ENCODE measurements at regions not wholly inside any gene's neighbourhood (a gene's known extent, or its start where the extent isn't known, plus 50 kb on each side); places are given as distances from the start of the nearest gene placed in this dataset.

DNA sequence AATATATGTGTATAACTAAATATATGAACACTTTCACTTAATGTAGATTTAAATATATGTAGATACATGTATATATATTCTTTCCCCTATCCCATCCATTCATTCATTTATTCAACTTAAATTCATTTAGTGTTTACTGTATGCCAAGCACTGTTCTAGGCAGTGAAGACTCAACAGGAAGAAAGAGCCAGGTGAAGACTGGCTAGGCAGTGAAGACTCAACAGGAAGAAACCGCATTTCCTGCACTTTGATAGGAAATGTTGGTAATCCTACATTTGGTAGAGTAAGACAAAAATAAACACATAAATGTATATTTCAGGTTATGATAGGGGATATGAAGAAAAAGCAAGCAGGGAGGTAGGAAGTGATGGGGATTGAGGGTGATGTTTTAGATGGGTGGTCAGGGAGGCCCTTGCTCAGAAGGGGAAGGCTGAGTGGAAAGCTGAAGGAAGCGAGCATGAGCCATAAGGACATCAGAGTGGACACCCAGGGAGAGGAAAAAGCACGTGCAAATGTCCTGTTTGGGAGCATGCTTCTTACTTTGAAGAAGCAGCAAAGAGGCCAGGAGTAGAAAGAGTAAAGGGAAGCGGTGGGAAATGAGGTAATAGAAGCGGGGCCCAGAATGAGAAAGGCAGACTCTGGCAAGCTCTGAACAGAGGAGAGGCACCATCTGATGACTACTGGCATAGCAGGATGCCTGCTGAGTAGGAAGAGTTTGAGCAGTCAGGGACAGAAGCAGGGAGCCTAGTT lies 227.8 kb upstream of the MAP3K1 start:
- intact Hi-C loops (cut with DNase I): no loop called here
- H3K27me3 ChIP-seq (replicated peaks; ENCODE audit: insufficient read depth): no peaks in the 10 kb centered on the region
- 92% methylated on average over 5 of the region's 5 CpGs for WGBS
- no peaks in the 10 kb centered on the region for H3K36me3 ChIP-seq
- no peak for DNase-seq (ENCODE audit: low spot score)
- H3K9me3 ChIP-seq: no peaks in the 10 kb centered on the region
- H3K4me3 ChIP-seq: no peak overlapping the region
- H3K4me1 ChIP-seq (replicated peaks): no peaks in the 10 kb centered on the region
- no peak overlapping the region for H3K27ac ChIP-seq
- TF ChIP-seq, protein P1, sequence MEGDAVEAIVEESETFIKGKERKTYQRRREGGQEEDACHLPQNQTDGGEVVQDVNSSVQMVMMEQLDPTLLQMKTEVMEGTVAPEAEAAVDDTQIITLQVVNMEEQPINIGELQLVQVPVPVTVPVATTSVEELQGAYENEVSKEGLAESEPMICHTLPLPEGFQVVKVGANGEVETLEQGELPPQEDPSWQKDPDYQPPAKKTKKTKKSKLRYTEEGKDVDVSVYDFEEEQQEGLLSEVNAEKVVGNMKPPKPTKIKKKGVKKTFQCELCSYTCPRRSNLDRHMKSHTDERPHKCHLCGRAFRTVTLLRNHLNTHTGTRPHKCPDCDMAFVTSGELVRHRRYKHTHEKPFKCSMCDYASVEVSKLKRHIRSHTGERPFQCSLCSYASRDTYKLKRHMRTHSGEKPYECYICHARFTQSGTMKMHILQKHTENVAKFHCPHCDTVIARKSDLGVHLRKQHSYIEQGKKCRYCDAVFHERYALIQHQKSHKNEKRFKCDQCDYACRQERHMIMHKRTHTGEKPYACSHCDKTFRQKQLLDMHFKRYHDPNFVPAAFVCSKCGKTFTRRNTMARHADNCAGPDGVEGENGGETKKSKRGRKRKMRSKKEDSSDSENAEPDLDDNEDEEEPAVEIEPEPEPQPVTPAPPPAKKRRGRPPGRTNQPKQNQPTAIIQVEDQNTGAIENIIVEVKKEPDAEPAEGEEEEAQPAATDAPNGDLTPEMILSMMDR (IDR thresholded peaks at IDR 0.05): no peak
- TF ChIP-seq POLR2AphosphoS5 (IDR thresholded peaks at IDR 0.05) (no peak), POLR2A (IDR thresholded peaks at IDR 0.05) (no peak)

DNA sequence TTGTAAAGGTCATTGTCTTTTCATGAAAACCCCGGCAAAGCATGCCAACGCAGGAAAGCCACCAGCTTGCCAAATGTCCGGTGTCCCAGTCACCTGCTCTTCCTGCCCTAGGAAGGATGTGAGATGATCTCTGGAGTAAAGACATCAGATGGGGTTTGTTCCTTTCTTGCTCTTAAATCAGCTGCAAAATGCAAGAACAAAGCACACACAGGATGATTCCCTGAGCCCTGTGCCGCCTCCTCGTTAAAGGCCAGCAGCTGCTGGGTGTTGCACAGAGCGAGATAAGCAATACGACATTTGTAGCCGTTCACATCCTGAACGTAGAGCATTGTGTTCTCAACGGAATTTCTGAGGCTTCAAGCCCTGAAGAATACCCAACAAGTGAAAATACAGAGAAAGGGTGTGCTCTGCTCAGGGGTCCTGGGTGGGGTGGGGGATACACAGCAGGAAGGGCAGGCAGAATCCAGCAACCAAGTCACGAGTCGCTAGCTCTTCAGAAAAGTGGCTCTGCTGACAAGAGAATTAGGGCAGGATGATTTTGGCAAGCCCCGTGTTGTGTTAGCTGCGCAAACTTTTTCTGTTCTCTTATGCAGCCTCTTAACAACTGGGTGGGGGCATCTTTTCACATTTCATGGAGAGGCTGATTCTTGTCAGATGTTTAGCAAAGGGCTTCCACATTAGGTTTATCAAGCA lies 229.2 kb upstream of the MAP3K1 start:
- TF ChIP-seq POLR2AphosphoS5 (IDR thresholded peaks at IDR 0.05): no peak
- no peak for TF ChIP-seq POLR2A (IDR thresholded peaks at IDR 0.05)
- TF ChIP-seq, protein P1 (IDR thresholded peaks at IDR 0.05): no peak
- Histone ChIP-seq H3K36me3 (no peaks in the 10 kb centered on the region), H3K4me1 (replicated peaks) (no peaks in the 10 kb centered on the region), H3K27ac (peak overlapping the region; percentile 42 to 44), H3K9me3 (no peaks in the 10 kb centered on the region), H3K27me3 (replicated peaks; ENCODE audit: insufficient read depth) (no peaks in the 10 kb centered on the region), H3K4me3 (peak overlapping the region in 1 of 2 donors; percentile 2)
- WGBS: 3% methylated on average over 14 of the region's 14 CpGs
- DNase-seq (ENCODE audit: low spot score): peak; percentile 47
- intact Hi-C loops (cut with DNase I): no loop called here

GRCh38 chr5:56585461-56585860 lies 229.9 kb upstream of the MAP3K1 start:
- Histone ChIP-seq H3K4me3 (no peak overlapping the region), H3K36me3 (no peaks in the 10 kb centered on the region), H3K4me1 (replicated peaks) (no peaks in the 10 kb centered on the region), H3K27ac (peak overlapping the region; percentile 42 to 44), H3K27me3 (replicated peaks; ENCODE audit: insufficient read depth) (no peaks in the 10 kb centered on the region), H3K9me3 (no peaks in the 10 kb centered on the region)
- peak; percentile 63 for DNase-seq (ENCODE audit: low spot score)
- peak; percentile 55 for TF ChIP-seq POLR2AphosphoS5 (IDR thresholded peaks at IDR 0.05)
- TF ChIP-seq, protein P1 (IDR thresholded peaks at IDR 0.05): no peak
- TF ChIP-seq POLR2A (IDR thresholded peaks at IDR 0.05): no peak
- intact Hi-C loops (cut with DNase I): no loop called here
- WGBS: 50% methylated on average over 2 of the region's 2 CpGs

GRCh38 chr5:56581426-56581825 lies 233.9 kb upstream of the MAP3K1 start:
- no peak for DNase-seq (ENCODE audit: low spot score)
- Histone ChIP-seq H3K9me3 (no peaks in the 10 kb centered on the region), H3K27me3 (replicated peaks; ENCODE audit: insufficient read depth) (no peaks in the 10 kb centered on the region), H3K27ac (no peak overlapping the region), H3K4me1 (replicated peaks) (no peaks in the 10 kb centered on the region), H3K36me3 (no peaks in the 10 kb centered on the region), H3K4me3 (no peak overlapping the region)
- intact Hi-C loops (cut with DNase I): no loop called here
- 68% methylated on average over 1 of the region's 1 CpG for WGBS
- TF ChIP-seq, protein P1 (IDR thresholded peaks at IDR 0.05): no peak
- TF ChIP-seq POLR2A (IDR thresholded peaks at IDR 0.05) (no peak), POLR2AphosphoS5 (IDR thresholded peaks at IDR 0.05) (no peak)

Data from prostate gland (tissue), 2 donors.